Keratinocyte (primary cell): ENCODE measurements at regions not wholly inside any gene's neighbourhood (a gene's known extent, or its start where the extent isn't known, plus 50 kb on each side); places are given as distances from the start of the nearest gene placed in this dataset.

ENCODE experiments used
- DNase-seq: peaks from one replicate; pipeline ENCODE4 v3.0.0-alpha.2; 2011; ENCODE audit warnings: low read depth, missing footprints, low spot score
- FAIRE-seq: peaks from 2 replicates; lab custom pipeline; 2011; peaks lifted over from hg19 to GRCh38; lab: Jason Lieb, UNC
- H2AFZ ChIP-seq: 2 replicates; pipeline ENCODE4 v1.6.0; 2012; ENCODE audit warnings: low read length, control low read depth, inconsistent platforms; ENCODE audit not compliant: control insufficient read depth
- H3K27ac ChIP-seq: 2 replicates; pipeline ENCODE4 v1.5.1; 2011; ENCODE audit warnings: low read length; ENCODE audit not compliant: control insufficient read depth, insufficient read depth
- H3K27me3 ChIP-seq: 3 replicates; pipeline ENCODE4 v1.6.0; 2011; ENCODE audit warnings: low read length; ENCODE audit not compliant: control insufficient read depth, insufficient read depth; ENCODE audit errors: extremely low read depth
- H3K36me3 ChIP-seq, 2 experiments: 2 replicates in 1 of 2; 3 replicates in 1 of 2; pipeline ENCODE4 v1.5.1; 2011; ENCODE audit warnings: low read length in 2 of 2, mild to moderate bottlenecking in 1 of 2; ENCODE audit not compliant: control insufficient read depth in 2 of 2, insufficient read depth in 2 of 2; ENCODE audit errors: extremely low read depth in 1 of 2
- H3K4me1 ChIP-seq: 3 replicates; pipeline ENCODE4 v1.5.1; 2011; ENCODE audit warnings: low read length; ENCODE audit not compliant: control insufficient read depth, insufficient read depth; ENCODE audit errors: extremely low read depth
- H3K4me2 ChIP-seq: 3 replicates; pipeline ENCODE4 v1.6.0; 2011; ENCODE audit warnings: low read depth, low read length; ENCODE audit not compliant: control insufficient read depth, insufficient read depth; ENCODE audit errors: extremely low read depth
- H3K4me3 ChIP-seq, 3 experiments: fragments of 200-600 bp in 1 of 3; sonication (generic) in 1 of 3; 2 replicates in 2 of 3; 3 replicates in 1 of 3; pipeline ENCODE4 v1.5.1; 2011 to 2016; ENCODE audit warnings: low read length in 3 of 3, mild to moderate bottlenecking in 3 of 3, control low read depth in 2 of 3, inconsistent platforms in 1 of 3, low read depth in 1 of 3, mixed read lengths in 1 of 3, mixed run types in 1 of 3, moderate library complexity in 1 of 3; ENCODE audit not compliant: control insufficient read depth in 2 of 3, insufficient read depth in 2 of 3; ENCODE audit errors: extremely low read depth in 1 of 3
- H3K79me2 ChIP-seq: 2 replicates; pipeline ENCODE4 v1.6.0; 2012; ENCODE audit warnings: low read length; ENCODE audit not compliant: control insufficient read depth, insufficient read depth
- H3K9ac ChIP-seq: 3 replicates; pipeline ENCODE4 v1.6.0; 2011; ENCODE audit warnings: low read length; ENCODE audit not compliant: control insufficient read depth, insufficient read depth; ENCODE audit errors: extremely low read depth
- H3K9me1 ChIP-seq: 3 replicates; pipeline ENCODE4 v1.6.0; 2011; ENCODE audit warnings: low read length; ENCODE audit not compliant: control insufficient read depth, insufficient read depth; ENCODE audit errors: extremely low read depth
- H3K9me3 ChIP-seq: 2 replicates; pipeline ENCODE4 v1.5.1; 2012; ENCODE audit warnings: low read depth, low read length; ENCODE audit not compliant: control insufficient read depth
- H4K20me1 ChIP-seq: 3 replicates; pipeline ENCODE4 v1.6.0; 2011; ENCODE audit warnings: low read length; ENCODE audit not compliant: control insufficient read depth, insufficient read depth; ENCODE audit errors: extremely low read depth
- EZH2 ChIP-seq: IDR thresholded peaks from one replicate; pipeline ENCODE4 v1.6.1; 2012; ENCODE audit warnings: inconsistent platforms, mild to moderate bottlenecking, low read length, moderate library complexity
- dilution Hi-C: fragments of 300-500 bp; cut with MboI; formaldehyde crosslinking; loops from one replicate; pipeline ENCODE4 v1.7.0; 2020; ENCODE audit warnings: low sequenced_read_pairs; ENCODE audit not compliant: extremely low pct_ligation_motif_present
- TF ChIP-seq, protein P1 (sequence below), 3 experiments: IDR thresholded peaks in 1 of 3; conservative IDR thresholded peaks in 1 of 3; optimal IDR thresholded peaks in 1 of 3; 2 replicates in 2 of 3; 3 replicates in 1 of 3; pipeline versions ENCODE3 to v1.5.1; 2011; ENCODE audit warnings: low read length in 3 of 3, mild to moderate bottlenecking in 3 of 3, moderate library complexity in 2 of 3, control low read depth in 1 of 3, inconsistent platforms in 1 of 3; ENCODE audit not compliant: insufficient read depth in 2 of 3; ENCODE audit errors: extremely low read depth in 1 of 3

DNA sequence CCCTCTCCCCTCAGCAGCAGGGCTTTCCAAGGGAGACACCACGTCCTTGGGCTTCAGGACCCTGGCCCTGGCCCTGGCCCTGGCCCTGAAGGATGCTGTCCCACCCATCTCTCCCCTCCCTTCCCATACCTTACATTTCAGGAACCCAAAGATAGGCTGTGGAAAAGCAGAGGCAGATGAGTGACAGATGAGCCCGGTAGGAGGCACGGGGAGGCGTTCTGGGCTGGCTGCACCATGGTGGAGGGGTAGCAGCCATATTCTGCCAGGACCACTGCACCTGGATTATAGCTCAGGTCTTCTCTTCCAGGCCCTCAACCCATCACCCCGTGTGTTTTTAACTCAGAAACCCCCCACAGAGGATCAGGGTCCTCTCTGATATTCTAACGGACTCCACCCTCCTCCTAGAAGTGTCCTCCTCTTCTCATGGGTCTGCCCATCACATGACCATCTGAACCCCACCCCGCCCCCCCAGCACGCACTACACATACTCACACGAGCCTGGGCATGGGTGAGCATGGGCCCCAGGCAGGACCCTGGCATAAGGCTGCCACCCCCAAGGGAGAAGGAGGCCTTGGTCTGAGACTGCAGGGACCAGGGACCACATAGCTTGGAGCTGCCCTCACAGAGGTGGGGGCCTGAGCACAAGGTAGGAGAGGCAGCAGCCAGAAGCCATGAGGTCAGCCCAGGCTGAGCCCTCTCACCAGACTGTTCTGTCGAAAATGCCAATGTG is 220.8 kb upstream of the CDH4 start:
- Histone ChIP-seq H2AFZ (no peak overlapping the region), H3K79me2 (no peaks in the 10 kb centered on the region), H3K27ac (no peak overlapping the region), H3K4me1 (no peaks in the 10 kb centered on the region), H3K36me3 (no peaks in the 10 kb centered on the region), H3K27me3 (peaks cover 7% of the 10 kb centered on the region), H4K20me1 (no peaks in the 10 kb centered on the region), H3K4me3 (no peak overlapping the region), H3K9me3 (no peaks in the 10 kb centered on the region), H3K4me2 (no peak overlapping the region), H3K9ac (no peak overlapping the region), H3K9me1 (no peaks in the 10 kb centered on the region)
- DNase-seq (no peak), FAIRE-seq (no peak)
- dilution Hi-C loops, result no loop called here
- TF ChIP-seq, protein P1, sequence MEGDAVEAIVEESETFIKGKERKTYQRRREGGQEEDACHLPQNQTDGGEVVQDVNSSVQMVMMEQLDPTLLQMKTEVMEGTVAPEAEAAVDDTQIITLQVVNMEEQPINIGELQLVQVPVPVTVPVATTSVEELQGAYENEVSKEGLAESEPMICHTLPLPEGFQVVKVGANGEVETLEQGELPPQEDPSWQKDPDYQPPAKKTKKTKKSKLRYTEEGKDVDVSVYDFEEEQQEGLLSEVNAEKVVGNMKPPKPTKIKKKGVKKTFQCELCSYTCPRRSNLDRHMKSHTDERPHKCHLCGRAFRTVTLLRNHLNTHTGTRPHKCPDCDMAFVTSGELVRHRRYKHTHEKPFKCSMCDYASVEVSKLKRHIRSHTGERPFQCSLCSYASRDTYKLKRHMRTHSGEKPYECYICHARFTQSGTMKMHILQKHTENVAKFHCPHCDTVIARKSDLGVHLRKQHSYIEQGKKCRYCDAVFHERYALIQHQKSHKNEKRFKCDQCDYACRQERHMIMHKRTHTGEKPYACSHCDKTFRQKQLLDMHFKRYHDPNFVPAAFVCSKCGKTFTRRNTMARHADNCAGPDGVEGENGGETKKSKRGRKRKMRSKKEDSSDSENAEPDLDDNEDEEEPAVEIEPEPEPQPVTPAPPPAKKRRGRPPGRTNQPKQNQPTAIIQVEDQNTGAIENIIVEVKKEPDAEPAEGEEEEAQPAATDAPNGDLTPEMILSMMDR (optimal IDR thresholded peaks at IDR 0.05 in 1 of 3, IDR thresholded peaks at IDR 0.05 in 1 of 3, conservative IDR thresholded peaks at IDR 0.05 in 1 of 3; ENCODE audit: extremely low read depth in 1 of 3, insufficient read depth in 2 of 3, low read length in 3 of 3), result no peak
- TF ChIP-seq EZH2, result no peak

DNA sequence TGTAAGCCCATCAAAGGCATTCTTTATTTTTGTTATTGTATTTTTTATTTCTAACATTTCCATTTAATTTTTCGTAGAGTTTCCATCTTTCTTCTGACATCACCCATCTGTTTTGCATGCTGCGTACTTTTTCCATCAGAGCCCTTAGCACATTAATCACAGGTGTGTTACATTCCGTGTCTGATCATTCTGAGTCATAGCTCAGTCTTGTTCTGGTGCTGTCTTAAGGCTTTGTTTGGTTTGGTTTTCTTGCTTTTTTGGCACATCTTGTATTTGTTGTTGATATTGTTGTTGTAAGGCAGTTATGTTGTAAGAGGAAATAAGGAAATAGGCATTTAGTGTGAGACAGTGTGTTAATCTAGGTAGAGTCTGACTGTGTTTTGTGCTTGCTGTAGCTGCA is 214.6 kb upstream of the CDH4 start:
- Histone ChIP-seq H3K9ac (no peak overlapping the region), H3K36me3 (no peaks in the 10 kb centered on the region), H3K27ac (no peak overlapping the region), H3K4me2 (peak overlapping the region; percentile 22), H3K9me3 (no peaks in the 10 kb centered on the region), H4K20me1 (no peaks in the 10 kb centered on the region), H3K4me1 (peaks cover 6% of the 10 kb centered on the region), H3K27me3 (peaks cover 12% of the 10 kb centered on the region), H3K79me2 (no peaks in the 10 kb centered on the region), H3K9me1 (no peaks in the 10 kb centered on the region), H3K4me3 (no peak overlapping the region), H2AFZ (no peak overlapping the region)
- FAIRE-seq (no peak), DNase-seq (peak; percentile 13)
- TF ChIP-seq EZH2, result no peak
- TF ChIP-seq, protein P1 (optimal IDR thresholded peaks at IDR 0.05 in 1 of 3, IDR thresholded peaks at IDR 0.05 in 1 of 3, conservative IDR thresholded peaks at IDR 0.05 in 1 of 3; ENCODE audit: extremely low read depth in 1 of 3, insufficient read depth in 2 of 3, low read length in 3 of 3), result no peak
- dilution Hi-C loops, result no loop called here
